ENCODE measurements at regions not wholly inside any gene's neighbourhood (a gene's known extent, or its start where the extent isn't known, plus 50 kb on each side); places are given as distances from the start of the nearest gene placed in this dataset.
"Not testable (repeated sequence)": the region's sequence is repeated elsewhere in the genome, so short reads cannot be mapped to it uniquely, and the experiment has no call there.

- H3K9me3 ChIP-seq (ENCODE audit: severe bottlenecking) = peaks cover 10% of the 10 kb centered on the region
- DNase-seq (ENCODE audit: low spot score) (no peak), ATAC-seq (ENCODE audit: low read depth) (peak; percentile 48; the same call in 2 of the 3 replicates)
- H3K27me3 ChIP-seq (ENCODE audit: insufficient read depth, poor library complexity, severe bottlenecking) = no peaks in the 10 kb centered on the region
- no peak overlapping the region for H3K4me3 ChIP-seq (ENCODE audit: severe bottlenecking)
- TF ChIP-seq, protein P1, sequence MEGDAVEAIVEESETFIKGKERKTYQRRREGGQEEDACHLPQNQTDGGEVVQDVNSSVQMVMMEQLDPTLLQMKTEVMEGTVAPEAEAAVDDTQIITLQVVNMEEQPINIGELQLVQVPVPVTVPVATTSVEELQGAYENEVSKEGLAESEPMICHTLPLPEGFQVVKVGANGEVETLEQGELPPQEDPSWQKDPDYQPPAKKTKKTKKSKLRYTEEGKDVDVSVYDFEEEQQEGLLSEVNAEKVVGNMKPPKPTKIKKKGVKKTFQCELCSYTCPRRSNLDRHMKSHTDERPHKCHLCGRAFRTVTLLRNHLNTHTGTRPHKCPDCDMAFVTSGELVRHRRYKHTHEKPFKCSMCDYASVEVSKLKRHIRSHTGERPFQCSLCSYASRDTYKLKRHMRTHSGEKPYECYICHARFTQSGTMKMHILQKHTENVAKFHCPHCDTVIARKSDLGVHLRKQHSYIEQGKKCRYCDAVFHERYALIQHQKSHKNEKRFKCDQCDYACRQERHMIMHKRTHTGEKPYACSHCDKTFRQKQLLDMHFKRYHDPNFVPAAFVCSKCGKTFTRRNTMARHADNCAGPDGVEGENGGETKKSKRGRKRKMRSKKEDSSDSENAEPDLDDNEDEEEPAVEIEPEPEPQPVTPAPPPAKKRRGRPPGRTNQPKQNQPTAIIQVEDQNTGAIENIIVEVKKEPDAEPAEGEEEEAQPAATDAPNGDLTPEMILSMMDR (IDR thresholded peaks at IDR 0.05; ENCODE audit: poor library complexity, severe bottlenecking) = no peak
- no peak overlapping the region for H3K27ac ChIP-seq (ENCODE audit: poor library complexity, severe bottlenecking)
- H3K4me1 ChIP-seq (ENCODE audit: insufficient read depth, poor library complexity, severe bottlenecking) = peaks cover 5% of the 10 kb centered on the region
- no peaks in the 10 kb centered on the region for H3K36me3 ChIP-seq (ENCODE audit: low read depth)
These were observed 335.2 kb upstream of the TARS1 start for GRCh38 chr5:33105521-33105941.

DNA sequence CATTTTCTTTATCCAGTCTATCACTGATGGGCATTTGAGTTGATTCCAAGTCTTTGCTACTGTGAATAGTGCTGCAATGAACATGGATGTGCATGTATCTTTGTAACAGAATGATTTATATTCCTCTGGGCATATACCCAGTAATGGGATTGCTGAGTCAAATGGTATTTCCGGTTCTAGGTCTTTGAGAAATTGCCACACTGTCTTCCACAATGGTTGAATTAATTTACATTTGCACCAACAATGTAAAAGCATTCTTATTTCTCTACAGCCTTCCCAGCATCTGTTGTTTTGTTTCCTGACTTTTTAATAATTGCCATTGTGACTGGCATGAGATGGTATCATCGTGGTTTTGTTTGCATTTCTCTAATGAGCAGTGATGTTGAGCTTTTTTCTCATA is 330.3 kb upstream of the TARS1 start:
- not testable (repeated sequence) for DNase-seq (ENCODE audit: low spot score); H3K36me3 ChIP-seq (ENCODE audit: low read depth); H3K27me3 ChIP-seq (ENCODE audit: insufficient read depth, poor library complexity, severe bottlenecking); H3K9me3 ChIP-seq (ENCODE audit: severe bottlenecking); H3K4me1 ChIP-seq (ENCODE audit: insufficient read depth, poor library complexity, severe bottlenecking); H3K4me3 ChIP-seq (ENCODE audit: severe bottlenecking)
- peak overlapping the region; percentile 46 for H3K27ac ChIP-seq (ENCODE audit: poor library complexity, severe bottlenecking)
- peak; percentile 57 for ATAC-seq (ENCODE audit: low read depth)

DNA sequence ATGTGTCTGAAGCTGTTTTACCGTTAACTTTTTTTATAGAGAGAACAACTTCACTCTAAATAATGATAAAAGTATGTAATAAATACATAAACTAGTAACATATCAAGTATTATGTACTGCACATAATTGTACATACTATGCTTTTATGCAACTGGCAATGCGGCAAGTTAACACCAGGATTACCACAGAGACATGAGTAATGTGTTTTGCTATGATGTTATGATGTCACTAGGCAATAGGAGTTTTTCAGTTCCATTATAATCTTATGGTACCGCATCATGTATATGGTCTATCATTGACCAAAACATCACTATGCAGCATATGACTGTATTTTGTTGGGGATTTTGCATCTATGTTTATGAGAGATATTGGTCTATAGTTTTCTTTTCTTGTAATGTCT is 326.4 kb upstream of the TARS1 start:
- no peaks in the 10 kb centered on the region for H3K36me3 ChIP-seq (ENCODE audit: low read depth)
- no peak overlapping the region for H3K27ac ChIP-seq (ENCODE audit: poor library complexity, severe bottlenecking)
- peaks cover 17% of the 10 kb centered on the region for H3K4me1 ChIP-seq (ENCODE audit: insufficient read depth, poor library complexity, severe bottlenecking)
- no peak overlapping the region for H3K4me3 ChIP-seq (ENCODE audit: severe bottlenecking)
- ATAC-seq (ENCODE audit: low read depth) (no peak), DNase-seq (ENCODE audit: low spot score) (no peak)
- TF ChIP-seq, protein P1 (IDR thresholded peaks at IDR 0.05; ENCODE audit: poor library complexity, severe bottlenecking) = no peak
- H3K9me3 ChIP-seq (ENCODE audit: severe bottlenecking) = peaks cover 3% of the 10 kb centered on the region
- H3K27me3 ChIP-seq (ENCODE audit: insufficient read depth, poor library complexity, severe bottlenecking) = no peaks in the 10 kb centered on the region

DNA sequence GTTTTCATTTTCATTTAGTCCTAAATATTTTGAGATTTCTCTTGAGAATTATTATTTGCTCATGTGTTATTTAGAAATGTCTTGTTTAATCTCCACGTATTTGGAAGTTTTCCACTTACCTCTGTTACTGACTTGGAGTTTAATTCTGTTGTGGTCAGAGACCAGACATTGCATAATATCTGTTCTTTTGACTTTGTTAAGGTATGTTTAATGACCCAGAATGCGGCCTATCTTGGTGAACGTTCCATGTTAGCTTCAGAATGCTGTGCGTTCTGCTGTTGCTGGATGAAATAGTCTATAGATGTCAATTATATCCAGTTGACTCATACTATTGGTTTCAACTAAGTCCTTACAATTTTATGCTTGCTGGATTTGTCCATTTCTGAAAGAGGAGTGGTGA is 325.3 kb upstream of the TARS1 start:
- no peak for ATAC-seq (ENCODE audit: low read depth)
- no peak overlapping the region for H3K27ac ChIP-seq (ENCODE audit: poor library complexity, severe bottlenecking)
- no peak overlapping the region for H3K4me3 ChIP-seq (ENCODE audit: severe bottlenecking)
- no peak for DNase-seq (ENCODE audit: low spot score)
- no peaks in the 10 kb centered on the region for H3K36me3 ChIP-seq (ENCODE audit: low read depth)
- H3K9me3 ChIP-seq (ENCODE audit: severe bottlenecking) = peaks cover 3% of the 10 kb centered on the region
- TF ChIP-seq, protein P1 (IDR thresholded peaks at IDR 0.05; ENCODE audit: poor library complexity, severe bottlenecking) = no peak
- peaks cover 13% of the 10 kb centered on the region for H3K4me1 ChIP-seq (ENCODE audit: insufficient read depth, poor library complexity, severe bottlenecking)
- no peaks in the 10 kb centered on the region for H3K27me3 ChIP-seq (ENCODE audit: insufficient read depth, poor library complexity, severe bottlenecking)

DNA sequence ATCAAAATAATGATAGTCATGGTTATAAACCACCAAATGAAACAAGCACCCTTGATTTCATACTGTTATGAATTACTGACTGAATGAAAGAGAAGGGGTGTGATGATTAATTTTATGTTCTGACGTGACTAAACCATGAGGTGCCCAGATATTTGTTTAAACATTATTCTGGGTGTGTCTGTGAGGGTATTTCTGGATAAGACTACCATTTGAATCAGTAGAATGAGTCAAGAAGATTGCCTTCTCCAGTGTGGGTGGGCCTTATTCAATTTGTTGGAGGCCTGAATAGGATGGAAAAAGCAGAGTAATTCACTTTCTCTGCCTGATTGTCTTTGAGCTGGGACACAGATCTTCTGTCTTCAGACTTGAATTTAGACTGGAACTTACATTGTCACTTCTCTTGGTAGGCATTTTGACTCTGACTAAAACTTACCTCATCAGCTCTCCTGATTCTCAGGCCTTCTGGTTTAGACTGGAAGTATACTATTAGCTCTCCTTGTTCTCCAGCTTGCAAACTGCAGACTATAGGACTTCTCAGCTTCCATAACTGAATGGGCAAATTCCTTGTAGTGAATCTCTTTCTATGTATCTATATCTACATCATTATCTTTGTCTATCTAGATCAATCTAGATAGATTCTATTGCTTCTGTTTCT is 321.9 kb upstream of the TARS1 start:
- Histone ChIP-seq H3K9me3 (ENCODE audit: severe bottlenecking) (no peaks in the 10 kb centered on the region), H3K36me3 (ENCODE audit: low read depth) (no peaks in the 10 kb centered on the region), H3K27ac (ENCODE audit: poor library complexity, severe bottlenecking) (no peak overlapping the region), H3K4me1 (ENCODE audit: insufficient read depth, poor library complexity, severe bottlenecking) (peaks cover 8% of the 10 kb centered on the region), H3K27me3 (ENCODE audit: insufficient read depth, poor library complexity, severe bottlenecking) (no peaks in the 10 kb centered on the region), H3K4me3 (ENCODE audit: severe bottlenecking) (no peak overlapping the region)
- ATAC-seq (ENCODE audit: low read depth) (peak; percentile 83), DNase-seq (ENCODE audit: low spot score) (no peak)
- TF ChIP-seq, protein P1 (IDR thresholded peaks at IDR 0.05; ENCODE audit: poor library complexity, severe bottlenecking) = no peak
